ENCODE measurements at regions not wholly inside any gene's neighbourhood (a gene's known extent, or its start where the extent isn't known, plus 50 kb on each side); places are given as distances from the start of the nearest gene placed in this dataset.
"Not testable (repeated sequence)": the region's sequence is repeated elsewhere in the genome, so short reads cannot be mapped to it uniquely, and the experiment has no call there.

DNA sequence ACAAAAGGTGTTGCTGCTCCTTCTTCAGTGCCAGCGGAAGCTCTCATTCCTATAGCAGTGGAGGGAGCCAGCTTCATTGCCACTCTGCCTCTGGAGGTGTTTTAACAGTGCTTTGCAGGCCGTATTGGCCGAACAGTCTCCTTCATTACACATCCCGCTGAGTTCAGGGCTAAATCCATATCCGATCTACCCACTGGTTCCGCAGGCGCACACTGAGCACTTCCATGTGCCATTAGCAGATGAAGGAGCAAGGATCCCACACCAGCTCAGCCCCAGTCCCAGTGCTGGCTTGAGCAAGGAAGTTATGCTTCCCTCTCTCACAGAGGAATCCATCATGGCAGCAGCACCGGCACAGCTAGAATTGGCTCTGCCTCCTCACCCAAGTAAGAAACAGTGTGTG is 121.2 kb upstream of the IRX2 start:
- DNase-seq = no peak

DNA sequence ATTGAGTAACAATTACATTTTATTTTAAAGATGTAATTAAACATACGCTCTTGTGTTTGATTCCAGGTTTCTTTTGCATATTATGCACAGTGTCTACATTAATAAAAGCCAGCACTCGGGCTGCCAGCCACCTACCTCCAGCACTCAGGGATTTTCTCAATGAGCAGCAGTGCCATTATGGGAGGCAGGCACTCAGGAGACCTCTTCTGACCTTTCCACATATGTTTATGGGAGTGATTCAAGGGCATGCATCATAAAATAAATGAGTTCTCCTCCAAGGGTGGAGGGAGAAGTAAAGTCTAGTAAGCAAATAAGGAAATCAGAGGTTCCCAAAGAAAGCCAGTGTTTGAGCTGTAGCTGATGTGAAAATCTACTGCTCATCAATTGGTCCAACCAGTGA is 119.8 kb upstream of the IRX2 start:
- peak; percentile 7 for DNase-seq

DNA sequence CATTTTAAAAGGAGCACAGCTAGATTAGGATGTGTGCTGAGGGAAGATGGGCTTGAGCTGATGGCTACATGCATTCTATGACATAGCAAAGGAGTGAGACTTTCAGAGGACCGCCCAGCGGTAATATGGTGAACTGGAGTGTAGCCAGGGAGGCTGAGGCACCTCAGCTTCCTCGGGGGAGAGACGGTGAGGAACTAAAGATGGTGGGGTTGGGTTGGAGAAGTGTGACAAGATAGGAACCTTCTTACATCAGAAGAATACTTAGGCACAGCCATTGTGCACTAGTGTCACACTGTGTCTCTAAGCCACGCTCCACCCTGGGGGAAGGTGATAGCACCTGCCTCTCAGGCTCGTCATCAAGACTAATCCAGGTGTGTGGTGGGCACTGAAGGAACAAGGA is 118.0 kb upstream of the IRX2 start:
- no peak for DNase-seq

DNA sequence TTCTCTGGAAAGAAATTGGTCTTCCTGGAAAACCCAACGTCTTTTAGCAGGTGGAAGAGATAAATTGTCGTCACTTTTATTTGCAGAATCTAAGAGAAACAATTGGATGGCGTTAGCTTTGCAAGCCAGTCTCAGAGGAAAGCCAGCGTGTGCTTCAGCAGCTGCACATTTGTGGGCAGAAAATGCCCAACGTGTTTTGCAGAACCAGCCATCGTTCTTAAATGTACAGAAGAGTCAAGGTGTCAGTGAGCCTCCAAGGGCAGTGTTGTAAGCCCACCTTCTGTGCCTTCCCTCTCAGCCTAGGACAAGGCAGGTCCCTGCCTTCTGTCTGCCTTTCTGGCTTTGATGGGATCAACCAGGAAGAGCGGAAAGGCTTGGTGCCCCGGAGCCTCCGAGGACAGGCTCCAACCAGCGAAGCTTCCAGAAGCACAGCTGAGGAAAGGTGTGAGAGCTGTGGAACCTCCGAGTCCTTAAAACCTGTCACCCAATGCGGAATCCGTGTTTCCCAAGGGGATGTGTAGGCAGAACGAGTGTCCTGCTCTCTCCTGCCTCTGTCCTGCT is 116.0 kb upstream of the IRX2 start:
- DNase-seq = no peak

DNA sequence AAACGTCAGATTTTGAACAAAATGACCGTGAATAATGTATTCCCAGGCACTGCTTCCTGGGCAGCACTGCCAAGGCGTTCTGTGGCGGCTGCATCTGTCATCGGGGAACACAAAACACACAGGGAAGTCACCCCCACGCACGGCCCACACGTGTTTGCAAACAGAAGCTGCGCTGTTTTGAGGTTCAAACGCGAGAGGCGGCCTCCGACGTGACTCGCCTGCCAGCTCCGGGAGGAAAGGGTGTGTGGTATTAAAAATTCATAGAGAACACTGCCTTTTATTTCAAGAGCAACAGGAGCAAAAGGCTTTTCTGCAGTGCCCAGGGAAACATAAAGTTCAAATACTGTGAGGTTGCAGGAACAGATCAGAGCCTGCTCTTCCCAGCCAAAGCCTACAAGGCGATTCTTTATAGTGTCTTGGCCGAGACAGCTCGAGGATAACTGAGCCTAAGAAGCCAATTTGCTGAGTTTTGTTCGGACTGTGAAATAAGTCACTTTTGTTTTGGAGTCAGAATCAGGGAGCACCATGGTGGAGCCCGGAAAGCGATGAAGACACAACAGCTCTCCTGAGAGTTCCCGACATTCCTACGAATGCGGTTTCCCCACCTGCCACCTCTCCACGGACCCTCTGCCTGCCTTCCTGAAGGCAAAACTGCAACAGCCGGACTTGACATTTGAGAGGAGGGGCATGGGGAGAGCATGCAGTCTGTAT is 115.3 kb upstream of the IRX2 start:
- no peak for DNase-seq

DNA sequence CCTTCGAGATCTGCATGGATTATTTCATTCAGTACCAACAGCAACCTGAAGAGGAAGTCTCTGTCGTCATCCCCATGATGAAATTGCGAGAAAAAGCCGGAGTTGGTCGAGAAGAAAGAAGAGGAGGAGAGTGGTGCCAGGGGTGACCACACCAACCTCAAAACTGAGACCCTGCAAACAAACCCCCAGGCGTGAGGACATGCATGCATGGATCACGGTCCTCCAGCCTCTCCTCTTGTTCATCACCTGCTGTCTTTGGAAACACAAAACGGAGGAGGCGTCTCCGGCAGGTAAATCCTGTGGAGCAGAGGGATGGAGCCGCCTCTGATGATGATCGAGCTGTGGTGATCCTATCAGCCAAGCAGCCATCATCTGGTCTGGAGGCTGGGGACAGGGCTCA is 114.4 kb upstream of the IRX2 start:
- DNase-seq = no peak

DNA sequence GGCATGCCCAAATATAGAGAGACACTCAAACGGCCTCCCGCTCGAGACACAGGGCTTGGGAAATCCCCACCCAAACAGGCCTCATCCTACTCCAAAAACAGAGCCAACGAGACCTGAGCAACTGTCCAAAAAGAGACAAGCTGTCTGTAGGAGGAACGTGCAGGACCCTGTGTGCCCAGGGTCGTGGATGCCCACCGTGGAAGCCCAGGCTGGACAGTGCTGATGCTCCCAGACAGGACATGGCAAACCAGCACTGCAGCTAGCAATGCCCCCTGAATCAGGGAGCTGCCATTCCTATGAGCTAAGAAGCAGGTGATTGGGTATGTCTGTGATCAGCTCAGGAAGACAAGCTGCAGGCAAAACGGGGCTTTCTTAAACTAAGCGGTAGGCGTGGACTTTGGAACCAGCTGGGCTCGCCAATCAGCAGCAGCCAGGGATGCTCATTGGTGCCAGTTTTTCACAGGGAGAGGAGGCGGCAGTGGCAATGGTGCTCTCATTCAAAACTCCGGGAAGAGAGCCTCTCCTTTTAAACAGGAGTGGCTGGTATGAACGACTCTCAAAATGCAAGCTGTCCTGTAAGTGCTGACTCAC is 113.1 kb upstream of the IRX2 start:
- no peak for DNase-seq

DNA sequence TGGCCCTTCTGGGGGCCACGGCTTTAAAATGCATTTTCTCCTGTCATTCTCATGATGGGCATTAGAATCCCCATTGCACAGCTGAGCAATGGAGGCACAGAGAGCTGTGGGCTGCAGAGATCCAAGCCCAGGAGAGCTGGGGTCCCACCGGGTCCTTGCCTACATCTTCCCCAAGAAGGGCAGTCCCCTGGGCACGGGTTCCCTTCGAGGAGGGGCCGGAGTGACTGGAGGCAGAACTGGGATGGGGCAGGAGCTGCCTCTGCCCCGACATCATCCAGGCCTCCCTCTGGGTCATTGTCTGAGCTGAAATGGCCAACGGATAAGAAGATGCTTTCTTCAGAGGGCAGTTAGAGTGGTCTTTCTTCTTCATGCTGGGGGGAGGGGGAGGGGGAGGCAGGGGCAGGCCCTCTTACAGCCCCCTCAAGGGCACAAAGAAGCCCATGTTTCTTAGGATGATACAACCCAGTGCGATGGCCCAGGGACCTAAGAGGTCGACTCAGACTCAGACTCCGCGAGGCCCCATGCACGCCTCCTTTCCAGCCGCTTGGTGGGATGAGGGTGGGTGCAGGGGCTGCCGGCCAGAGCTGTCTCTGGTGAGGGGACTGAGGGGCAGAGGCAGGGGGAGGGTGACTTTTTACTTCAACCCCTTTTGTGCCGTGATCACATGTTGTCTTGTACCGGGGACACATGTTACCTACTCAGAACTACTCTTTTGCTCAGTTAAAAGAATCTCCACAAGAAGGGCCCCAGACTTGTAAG is 112.4 kb upstream of the IRX2 start:
- no peak for DNase-seq

DNA sequence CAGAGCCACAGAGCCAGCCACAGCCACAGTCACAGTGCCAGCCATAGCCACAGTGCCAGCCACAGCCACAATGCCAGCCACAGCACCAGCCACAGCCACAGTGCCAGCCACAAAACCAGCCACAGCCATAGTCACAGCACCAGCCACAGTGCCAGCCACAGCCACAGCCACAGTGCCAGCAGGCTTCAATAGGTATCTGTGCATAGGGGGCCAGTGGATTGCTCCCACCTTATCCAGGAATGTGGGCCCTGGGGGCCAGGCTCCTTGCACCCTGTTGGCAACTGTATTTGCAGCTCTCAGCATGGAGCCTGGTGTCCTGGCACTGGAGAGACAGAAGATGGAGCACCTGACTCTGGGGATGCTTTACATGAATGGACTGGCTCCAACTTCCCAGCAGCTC is 111.7 kb upstream of the IRX2 start:
- DNase-seq = no peak

DNA sequence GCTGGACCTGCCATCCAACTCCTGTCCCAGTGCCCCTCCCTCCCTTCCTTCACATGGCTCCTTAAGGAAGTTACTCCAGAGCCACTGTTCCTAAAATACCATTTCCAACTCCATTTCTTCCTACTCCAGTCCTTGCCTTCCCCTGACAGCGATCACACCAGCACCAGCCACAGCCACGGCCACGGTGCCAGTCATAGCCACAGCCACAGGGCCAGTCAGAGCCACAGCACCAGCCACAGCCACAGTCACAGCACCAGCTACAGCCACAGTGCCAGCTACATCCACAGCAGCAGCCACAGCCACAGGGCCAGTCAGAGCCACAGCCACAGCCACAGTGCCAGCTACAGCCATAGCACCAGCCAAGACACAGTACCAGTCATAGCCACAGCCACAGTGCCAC is 110.7 kb upstream of the IRX2 start:
- DNase-seq = not testable (repeated sequence)

DNA sequence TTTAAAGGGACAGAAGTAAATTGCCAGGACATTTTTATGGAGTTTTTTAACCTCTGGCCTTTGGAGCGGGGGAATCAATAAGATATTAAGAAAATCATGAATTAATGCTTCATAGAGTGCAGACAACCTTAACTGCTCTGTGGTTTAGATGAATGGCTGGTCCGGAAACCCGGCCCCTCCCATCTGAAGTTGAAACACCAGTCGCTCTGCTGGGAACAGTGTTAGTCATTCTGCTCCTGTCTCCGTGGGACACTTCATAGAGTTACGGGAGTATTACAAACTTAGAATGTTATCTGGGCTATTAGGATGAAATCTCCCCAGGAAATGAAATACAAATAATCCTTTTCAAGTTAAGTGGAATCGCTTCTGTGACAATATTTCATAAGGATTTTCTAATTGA is 110.1 kb upstream of the IRX2 start:
- DNase-seq = no peak

DNA sequence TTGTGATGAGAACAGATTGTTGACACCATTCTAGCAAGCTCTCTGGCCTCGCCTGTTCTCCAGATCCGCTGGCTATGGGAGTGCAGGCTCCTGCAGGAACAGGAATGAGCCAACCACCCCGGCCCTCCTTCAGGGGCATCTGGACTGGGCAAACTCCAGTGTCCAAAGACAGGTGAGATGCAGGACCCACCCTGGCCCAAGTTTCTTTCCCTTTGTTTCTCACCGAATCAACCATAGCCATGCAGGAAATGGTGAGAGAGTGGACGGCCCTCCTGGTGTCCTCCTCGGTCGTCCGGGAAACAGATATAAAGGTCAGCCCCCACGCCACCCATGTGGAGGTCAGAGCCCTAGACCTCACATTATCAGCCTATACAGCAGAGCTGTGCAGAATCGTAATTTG is 108.6 kb upstream of the IRX2 start:
- no peak for DNase-seq

DNA sequence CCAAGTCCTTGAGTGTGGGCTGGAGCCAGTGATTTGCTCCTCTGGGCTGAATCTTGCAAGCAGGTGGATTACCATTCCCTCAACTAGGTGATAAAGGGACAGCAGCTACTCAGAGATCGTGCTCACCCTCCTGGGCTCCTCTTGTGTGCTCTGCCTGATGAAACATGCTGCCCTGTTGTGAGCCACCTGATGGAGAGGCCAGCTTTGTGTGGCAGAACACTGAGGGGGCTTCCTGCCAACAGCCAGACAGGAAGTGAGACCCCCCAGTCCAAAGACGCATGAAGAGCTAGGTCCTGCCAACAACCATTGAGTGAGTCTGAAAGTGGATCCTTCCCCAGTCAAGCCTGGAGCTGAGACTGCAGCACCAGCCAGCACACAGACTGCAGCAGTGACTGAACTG is 106.4 kb upstream of the IRX2 start:
- no peak for DNase-seq

DNA sequence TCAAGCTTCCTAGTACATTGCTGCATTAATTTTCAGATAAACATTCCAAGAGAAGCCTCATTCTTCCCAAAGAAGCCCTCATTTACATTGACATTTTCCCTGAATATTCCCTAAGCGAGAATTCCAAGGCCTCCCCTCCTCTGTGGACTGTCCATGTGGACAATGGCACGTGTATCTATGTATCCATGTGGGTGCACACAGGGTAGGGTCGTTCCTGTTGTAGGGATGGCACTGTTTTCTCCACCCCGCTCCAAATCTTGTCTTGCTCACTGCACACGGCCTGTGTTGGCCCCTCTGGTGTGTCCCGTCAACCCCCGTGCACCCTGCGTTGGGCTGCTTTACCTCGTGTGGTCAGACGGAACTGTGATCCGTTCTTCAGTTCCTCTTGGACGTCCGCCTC is 104.7 kb upstream of the IRX2 start:
- no peak for DNase-seq

DNA sequence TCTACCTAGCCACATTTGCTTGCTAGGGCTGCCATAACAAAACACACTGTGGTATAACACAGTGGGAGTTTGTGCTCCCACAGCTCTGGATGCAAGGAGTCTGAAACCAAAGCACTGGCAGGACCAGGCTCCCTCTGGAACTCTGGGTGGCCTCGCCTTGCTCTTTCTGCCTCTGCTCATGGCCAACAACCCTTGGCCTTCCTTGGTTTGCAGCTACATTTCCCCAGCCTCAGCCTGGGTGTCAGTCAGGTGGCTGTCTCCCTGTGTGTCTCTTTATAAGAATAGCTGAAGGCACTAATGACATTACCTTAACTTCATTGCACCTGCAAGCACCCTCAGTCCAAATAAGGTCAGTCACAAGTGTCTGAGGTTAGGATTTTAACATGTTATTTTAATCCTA is 101.0 kb upstream of the IRX2 start:
- DNase-seq = no peak

DNA sequence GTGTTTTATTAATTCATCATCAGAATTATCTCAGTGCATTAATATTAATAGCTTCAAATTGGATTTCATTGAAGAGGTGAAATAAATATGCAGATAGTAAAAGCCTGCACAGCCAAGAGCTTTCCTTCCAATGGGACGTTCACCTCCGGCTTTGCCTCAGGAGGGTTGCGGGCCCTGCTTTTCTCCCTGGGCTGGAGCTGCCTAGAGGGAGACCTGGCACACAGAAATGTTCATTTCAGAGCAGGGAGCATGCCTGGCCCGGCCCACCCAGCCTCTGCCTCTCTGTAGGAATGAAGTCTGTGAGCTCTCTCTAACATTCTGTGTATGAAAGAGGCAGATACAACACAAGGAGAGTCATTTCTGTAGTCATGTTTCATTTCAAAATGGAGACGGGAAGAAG is 100.4 kb upstream of the IRX2 start:
- DNase-seq = no peak

DNA sequence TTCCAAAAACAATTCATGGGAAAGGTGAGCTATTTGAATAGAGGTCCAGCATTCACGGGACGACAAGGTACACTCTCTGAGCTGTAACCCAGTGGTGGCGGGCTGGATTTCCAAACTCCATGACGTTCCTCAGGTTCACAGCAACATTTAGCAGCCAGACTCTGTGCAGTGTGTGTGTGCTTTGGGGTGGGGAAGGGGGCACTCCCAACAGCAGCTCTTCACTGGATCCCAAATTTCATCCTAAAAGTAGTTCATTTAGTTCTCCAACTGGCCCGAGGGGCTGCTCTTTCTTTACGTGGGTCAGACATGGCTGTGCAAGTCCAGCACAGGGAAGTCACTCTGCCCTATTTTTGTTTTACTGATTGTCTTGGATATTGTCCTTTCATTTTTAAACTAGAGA is 98.0 kb upstream of the IRX2 start:
- DNase-seq = no peak

DNA sequence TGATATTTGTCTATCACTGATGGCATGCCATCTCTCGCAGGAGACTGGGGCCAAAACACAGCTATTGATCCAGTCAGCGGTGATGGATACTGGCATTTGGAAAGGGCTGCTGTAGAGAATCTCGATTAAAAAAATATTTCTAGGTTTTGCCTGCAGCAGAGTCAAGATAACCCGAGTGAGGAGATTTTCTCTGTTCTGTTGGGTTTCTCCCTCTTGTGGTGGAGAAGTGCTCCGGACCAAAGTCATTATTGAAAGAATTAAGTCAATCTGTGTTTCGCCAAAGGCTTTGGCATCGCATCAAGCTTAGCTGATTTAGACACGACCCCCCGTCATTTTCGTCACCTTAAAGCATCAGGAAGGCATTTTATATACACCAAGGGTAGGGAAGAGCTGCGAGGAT is 97.1 kb upstream of the IRX2 start:
- no peak for DNase-seq

DNA sequence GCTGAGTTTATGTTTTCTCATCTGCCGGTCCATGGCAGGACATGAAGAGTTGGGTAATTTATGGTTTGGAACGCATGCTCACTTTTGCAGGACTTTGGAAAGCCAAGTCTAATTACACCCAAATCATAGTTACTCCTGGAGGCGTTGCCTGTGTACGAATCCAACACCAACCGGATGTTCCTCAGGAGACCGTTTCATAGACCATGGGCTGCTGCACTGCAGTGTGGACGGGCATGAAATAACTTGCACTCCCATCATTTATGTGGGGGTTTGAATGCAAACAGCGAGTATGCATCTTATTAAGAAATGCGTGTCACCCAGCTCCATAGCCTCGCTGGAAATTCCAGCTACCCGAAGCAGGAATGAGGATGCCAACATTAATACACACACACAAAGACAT is 96.1 kb upstream of the IRX2 start:
- no peak for DNase-seq

DNA sequence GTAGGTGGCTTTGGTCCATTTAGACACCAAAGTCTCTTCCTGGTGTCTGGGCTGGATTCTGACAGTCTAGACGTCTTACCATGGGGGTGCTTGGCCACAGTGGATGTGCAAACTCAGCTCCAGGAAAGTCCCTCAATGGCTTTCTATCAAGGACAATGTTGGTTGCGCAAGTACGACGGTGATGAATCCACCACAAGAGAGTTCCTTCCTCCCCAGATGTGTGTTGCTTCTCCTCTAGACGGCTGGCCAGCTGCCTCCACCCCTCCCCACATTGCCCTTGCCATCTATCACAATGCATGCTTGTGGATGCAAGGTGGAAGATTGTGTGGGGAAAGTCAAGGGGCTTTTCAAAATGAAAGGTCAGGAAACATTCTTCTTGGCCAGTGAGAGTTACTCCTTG is 89.7 kb upstream of the IRX2 start:
- DNase-seq = no peak

DNA sequence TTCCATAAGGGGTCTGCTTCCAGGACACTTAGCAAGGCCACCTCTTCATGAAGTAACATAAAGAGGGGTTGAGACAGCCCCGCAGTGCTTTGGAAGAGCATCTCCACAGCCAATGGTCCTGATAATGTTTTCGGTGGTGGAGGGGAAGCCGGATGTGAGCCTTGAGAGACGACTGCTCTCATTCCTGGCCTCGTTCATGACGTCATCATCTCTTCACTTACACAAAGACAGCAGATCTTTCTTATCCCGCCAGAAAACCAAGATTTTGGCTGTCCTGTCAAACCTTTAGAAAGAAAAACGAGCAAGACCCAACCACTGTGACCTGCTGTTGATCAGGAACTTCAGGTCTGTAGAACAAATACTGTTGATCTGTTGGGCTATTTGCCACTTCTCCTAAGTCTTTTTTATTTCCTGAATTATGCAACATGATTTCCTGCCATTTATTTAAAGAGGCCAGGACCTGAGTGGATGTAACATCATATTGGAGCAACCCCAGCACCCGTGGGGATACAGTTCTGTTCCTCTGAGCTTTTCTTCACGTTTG is 89.0 kb upstream of the IRX2 start:
- DNase-seq = no peak

DNA sequence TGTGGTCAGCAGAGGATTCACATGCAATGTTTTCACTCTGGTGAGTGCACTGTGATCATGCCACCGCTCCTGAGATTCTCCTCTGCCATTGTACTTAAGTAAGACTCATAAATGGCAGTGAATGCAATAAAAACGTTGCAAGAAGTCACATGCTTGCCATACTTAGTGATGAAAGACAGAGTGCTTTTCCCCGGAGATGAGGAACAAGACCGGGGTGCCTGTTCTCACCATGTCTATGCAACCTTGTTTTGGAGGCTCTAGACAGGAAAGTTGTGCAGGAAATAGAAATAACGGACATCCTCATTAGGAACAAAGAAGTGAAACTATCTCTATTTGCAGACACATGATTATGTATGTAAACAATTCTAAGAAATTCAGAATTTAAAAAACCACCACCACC is 84.7 kb upstream of the IRX2 start:
- DNase-seq = no peak

DNA sequence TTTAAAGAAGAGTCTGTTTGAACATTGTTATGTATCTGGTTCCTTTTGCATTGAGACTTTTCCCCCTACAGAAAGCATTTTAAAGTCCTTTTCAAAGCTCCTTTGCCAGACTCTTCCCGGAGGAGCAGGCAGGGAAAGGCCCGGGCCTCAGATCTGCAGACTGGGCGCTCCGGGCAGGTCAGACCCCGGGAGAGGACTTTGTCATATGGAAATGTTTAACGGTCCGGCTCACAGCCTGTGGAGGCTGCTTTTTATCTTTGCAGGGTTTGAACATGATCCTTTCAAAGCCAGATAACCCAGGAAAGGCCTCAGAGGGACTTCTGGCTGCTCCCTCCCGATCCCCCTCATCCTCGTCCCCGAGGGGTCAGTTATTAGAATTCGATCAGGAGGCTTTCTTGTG is 82.1 kb upstream of the IRX2 start:
- no peak for DNase-seq

DNA sequence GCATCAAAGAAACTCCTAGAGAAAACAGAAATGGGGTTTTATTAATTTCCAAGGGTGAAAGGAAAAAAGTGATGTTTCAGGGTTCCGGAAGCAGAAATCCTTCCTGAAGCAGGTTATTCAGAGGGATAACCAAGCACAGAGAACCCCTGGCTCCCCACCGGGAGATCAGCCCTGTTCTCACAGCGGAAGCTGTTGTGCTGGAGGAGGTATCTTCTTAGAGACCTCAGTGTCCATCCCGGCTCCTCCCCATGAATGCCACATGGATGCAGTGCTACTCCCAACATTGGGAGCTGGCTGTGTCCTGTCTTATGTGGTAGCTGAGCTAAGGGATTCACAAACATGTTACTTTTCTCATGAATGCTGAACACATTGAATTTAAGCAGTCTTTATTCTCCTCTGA is 80.9 kb upstream of the IRX2 start:
- no peak for DNase-seq

Data from DMS79 (cell line).